Common myeloid progenitor, CD34-positive (primary cell): ENCODE measurements at regions not wholly inside any gene's neighbourhood (a gene's known extent, or its start where the extent isn't known, plus 50 kb on each side); places are given as distances from the start of the nearest gene placed in this dataset.

Experiments used
- CTCF ChIA-PET: fragments of 350-600 bp; sonication (Branson Sonifier 250); formaldehyde crosslinking; loops from one replicate; lab custom pipeline; 2021; ENCODE audit warnings: antibody characterized with exemption; lab: Charles Lee
- POLR2A ChIA-PET: fragments of 350-600 bp; sonication (Branson Sonifier 250); formaldehyde crosslinking; loops from one replicate; lab custom pipeline; 2021; ENCODE audit warnings: antibody characterized with exemption; lab: Charles Lee
- DNase-seq, 3 donors: peaks; one replicate each; pipeline versions ENCODE4 v3.0.0 to v3.0.0-alpha.2; 2013
- H3K27ac ChIP-seq, 2 experiments: 1 replicate in 1 of 2; 2 replicates in 1 of 2; pipeline ENCODE4 v1.7.0; 2013; ENCODE audit warnings: inconsistent platforms in 2 of 2, low read length in 2 of 2, mild to moderate bottlenecking in 2 of 2, low read depth in 1 of 2, moderate library complexity in 1 of 2; ENCODE audit not compliant: severe bottlenecking in 2 of 2, insufficient read depth in 1 of 2, poor library complexity in 1 of 2
- H3K27me3 ChIP-seq, 5 experiments: replicated peaks in 2 of 5; 1 replicate in 3 of 5; 2 replicates in 2 of 5; pipeline versions ENCODE4 v1.6.1 to v1.7.0; 2013; ENCODE audit warnings: low read length in 4 of 5, mild to moderate bottlenecking in 2 of 5, moderate library complexity in 2 of 5, inconsistent platforms in 1 of 5; ENCODE audit not compliant: insufficient read depth in 5 of 5, control insufficient read depth in 4 of 5
- H3K36me3 ChIP-seq, 4 experiments: 1 replicate in 2 of 4; 2 replicates in 2 of 4; pipeline versions ENCODE4 v1.6.1 to v1.7.0; 2013; ENCODE audit warnings: low read length in 3 of 4, control low read depth in 1 of 4, mild to moderate bottlenecking in 1 of 4; ENCODE audit not compliant: control insufficient read depth in 4 of 4, insufficient read depth in 4 of 4
- H3K4me1 ChIP-seq, 4 experiments: 1 replicate in 3 of 4; 2 replicates in 1 of 4; pipeline versions ENCODE4 v1.6.1 to v1.7.1; 2013; ENCODE audit warnings: low read length in 3 of 4, mild to moderate bottlenecking in 3 of 4, control low read depth in 1 of 4, inconsistent platforms in 1 of 4, moderate library complexity in 1 of 4; ENCODE audit not compliant: control insufficient read depth in 4 of 4, insufficient read depth in 4 of 4; ENCODE audit errors: control extremely low read depth in 1 of 4
- H3K4me3 ChIP-seq, 7 experiments: 1 replicate in 4 of 7; 2 replicates in 3 of 7; pipeline versions ENCODE4 v1.5.1 to v1.7.0; 2013; ENCODE audit warnings: mild to moderate bottlenecking in 7 of 7, low read length in 6 of 7, moderate library complexity in 6 of 7, inconsistent platforms in 2 of 7, low read depth in 2 of 7, control low read depth in 1 of 7; ENCODE audit not compliant: insufficient read depth in 4 of 7, control insufficient read depth in 1 of 7; ENCODE audit errors: extremely low read depth in 1 of 7
- H3K9me3 ChIP-seq, 5 experiments: 1 replicate in 4 of 5; 2 replicates in 1 of 5; pipeline versions ENCODE4 v1.6.1 to v1.7.1; 2013; ENCODE audit warnings: low read length in 4 of 5, mild to moderate bottlenecking in 2 of 5, inconsistent platforms in 1 of 5, low read depth in 1 of 5, moderate library complexity in 1 of 5; ENCODE audit not compliant: control insufficient read depth in 4 of 5, insufficient read depth in 2 of 5; ENCODE audit errors: control extremely low read depth in 1 of 5
- WGBS: methylation state at CpG from one replicate; pipeline ENCODE4 v1.1.5; 2013; ENCODE audit not compliant: insufficient coverage; 5-methylcytosine and 5-hydroxymethylcytosine counted together

GRCh38 chr4:8695237-8696219, 103.0 kb downstream of the CPZ start:
- no peak for DNase-seq
- H3K9me3 ChIP-seq: peaks cover 0 to 9% (median 0%) of the 10 kb centered on the region in 5 experiments
- POLR2A ChIA-PET: no interaction called here
- H3K4me3 ChIP-seq: no peak overlapping the region
- WGBS: 82% methylated on average over 15 of the region's 18 CpGs
- CTCF ChIA-PET: interaction anchor here (1.8 kb wide), 1 partner anchor 8 kb away, joined by 5 read pairs; no protein-coding TSS in a partner anchor
- no peaks in the 10 kb centered on the region for H3K4me1 ChIP-seq
- peaks cover 3 to 56% (median 9%) of the 10 kb centered on the region in 5 experiments for H3K27me3 ChIP-seq
- H3K27ac ChIP-seq: no peak overlapping the region
- no peaks in the 10 kb centered on the region for H3K36me3 ChIP-seq

- H3K4me1 ChIP-seq: no peaks in the 10 kb centered on the region
- DNase-seq: no peak
- H3K36me3 ChIP-seq: no peaks in the 10 kb centered on the region
- no peak overlapping the region for H3K27ac ChIP-seq
- ChIA-PET POLR2A (no interaction called here), CTCF (no interaction called here)
- H3K27me3 ChIP-seq: peaks cover 3 to 54% (median 8%) of the 10 kb centered on the region in 5 experiments
- peaks cover 0 to 9% (median 0%) of the 10 kb centered on the region in 5 experiments for H3K9me3 ChIP-seq
- no peak overlapping the region for H3K4me3 ChIP-seq
- 72% methylated on average over 8 of the region's 10 CpGs for whole genome bisulfite sequencing
These were observed 102.1 kb downstream of the CPZ start for GRCh38 chr4:8694651-8695151.

GRCh38 chr4:8694226-8694625, 101.7 kb downstream of the CPZ start:
- Histone ChIP-seq H3K27ac (no peak overlapping the region), H3K4me1 (no peaks in the 10 kb centered on the region), H3K9me3 (peaks cover 0 to 9% (median 0%) of the 10 kb centered on the region in 5 experiments), H3K36me3 (no peaks in the 10 kb centered on the region), H3K27me3 (peaks cover 3 to 59% (median 11%) of the 10 kb centered on the region in 5 experiments), H3K4me3 (no peak overlapping the region)
- ChIA-PET POLR2A (no interaction called here), CTCF (no interaction called here)
- WGBS: 53% methylated on average over 8 of the region's 8 CpGs
- DNase-seq: no peak

- ChIA-PET CTCF (no interaction called here), POLR2A (interaction anchor here (0.7 kb wide), 1 partner anchor 1295 kb away, joined by 3 read pairs; no protein-coding TSS in a partner anchor)
- 93% methylated on average over 23 of the region's 27 CpGs for WGBS
- H3K27me3 ChIP-seq: peaks cover 3 to 79% (median 16%) of the 10 kb centered on the region in 5 experiments
- H3K36me3 ChIP-seq: no peaks in the 10 kb centered on the region
- no peak overlapping the region for H3K27ac ChIP-seq
- H3K4me1 ChIP-seq: no peaks in the 10 kb centered on the region
- no peak for DNase-seq
- H3K4me3 ChIP-seq: no peak overlapping the region
- H3K9me3 ChIP-seq: no peaks in the 10 kb centered on the region
These were observed 98.7 kb downstream of the CPZ start for GRCh38 chr4:8691151-8691775.

GRCh38 chr4:8690216-8691150, 97.9 kb downstream of the CPZ start:
- ChIA-PET CTCF (no interaction called here), POLR2A (interaction anchor here (0.7 kb wide), 1 partner anchor 1294 kb away, joined by 3 read pairs; no protein-coding TSS in a partner anchor)
- WGBS: 73% methylated on average over 23 of the region's 23 CpGs

GRCh38 chr4:8689741-8690140, 97.2 kb downstream of the CPZ start:
- POLR2A ChIA-PET: no interaction called here
- CTCF ChIA-PET: interaction anchor here (1.1 to 2.5 kb wide), 3 partner anchors 16 to 228 kb away, joined by 3 to 11 read pairs (median 3); no protein-coding TSS in a partner anchor
- no peak overlapping the region for H3K27ac ChIP-seq
- no peak for DNase-seq
- H3K36me3 ChIP-seq: no peaks in the 10 kb centered on the region
- 90% methylated on average over 7 of the region's 8 CpGs for WGBS
- no peaks in the 10 kb centered on the region for H3K4me1 ChIP-seq
- peaks cover 0 to 75% (median 19%) of the 10 kb centered on the region in 5 experiments for H3K27me3 ChIP-seq
- H3K4me3 ChIP-seq: no peak overlapping the region
- H3K9me3 ChIP-seq: no peaks in the 10 kb centered on the region

More at GRCh38 chr4:8690216-8691150, 97.9 kb downstream of the CPZ start:
- no peaks in the 10 kb centered on the region for H3K9me3 ChIP-seq
- no peak overlapping the region for H3K27ac ChIP-seq
- H3K4me3 ChIP-seq: no peak overlapping the region
- H3K36me3 ChIP-seq: no peaks in the 10 kb centered on the region
- DNase-seq: no peak
- no peaks in the 10 kb centered on the region for H3K4me1 ChIP-seq
- H3K27me3 ChIP-seq: peaks cover 3 to 76% (median 16%) of the 10 kb centered on the region in 5 experiments
